Body of pancreas (tissue), 4 donors: ENCODE measurements at regions not wholly inside any gene's neighbourhood (a gene's known extent, or its start where the extent isn't known, plus 50 kb on each side); places are given as distances from the start of the nearest gene placed in this dataset.

Experiments used
- ATAC-seq: fragments of 150-250 bp; one replicate; pipeline ENCODE4 v1.9.1; 2016
- DNase-seq, 4 donors: peaks; one replicate each; pipeline ENCODE4 v3.0.0-alpha.2; 2019
- H3K27ac ChIP-seq, 4 donors: fragments of 200-600 bp; sonication (generic); 1 replicate in 3 of 4; 2 replicates in 1 of 4; pipeline versions ENCODE4 v1.5.1 to v1.6.1; 2016 to 2019; ENCODE audit warnings: mild to moderate bottlenecking in 1 of 4, mixed read lengths in 1 of 4, moderate library complexity in 1 of 4
- H3K27me3 ChIP-seq, 2 donors: fragments of 200-600 bp; sonication (generic); one replicate each; pipeline ENCODE4 v1.6.0; 2016; ENCODE audit warnings: mild to moderate bottlenecking in 1 of 2
- H3K36me3 ChIP-seq, 2 donors: fragments of 200-600 bp; sonication (generic); replicated peaks in 1 of 2; 2 replicates each; pipeline ENCODE4 v1.5.1; 2016; ENCODE audit warnings: low read depth in 2 of 2; ENCODE audit not compliant: insufficient read depth in 1 of 2
- H3K4me1 ChIP-seq: fragments of 200-600 bp; sonication (generic); one replicate; pipeline ENCODE4 v1.6.0; 2016
- H3K4me3 ChIP-seq, 2 donors: fragments of 200-600 bp; sonication (generic); 1 replicate in 1 of 2; 2 replicates in 1 of 2; pipeline ENCODE4 v1.5.1; 2016 to 2019
- H3K9me3 ChIP-seq, 3 donors: fragments of 200-600 bp; sonication (generic); 1 replicate in 2 of 3; 2 replicates in 1 of 3; pipeline ENCODE4 v1.5.1; 2016
- CTCF ChIP-seq, 7 experiments: fragments of 450-650 bp in 4 of 7; fragments of 200-600 bp in 3 of 7; sonication (generic) in 3 of 7; IDR thresholded peaks; one replicate each; pipeline ENCODE4 v1.5.1; 2016 to 2019; ENCODE audit warnings: antibody characterized with exemption in 7 of 7
- POLR2A ChIP-seq, 3 donors: fragments of 450-650 bp; IDR thresholded peaks; one replicate each; pipeline ENCODE4 v1.6.1; 2016; ENCODE audit warnings: antibody characterized with exemption in 3 of 3, mild to moderate bottlenecking in 2 of 3
- WGBS, 2 donors: methylation state at CpG; one replicate each; pipeline ENCODE4 v1.1.5; 2017; 5-methylcytosine and 5-hydroxymethylcytosine counted together
- intact Hi-C: fragments of 100-400 bp; cut with DNase I; formaldehyde crosslinking; loops from one replicate; pipeline ENCODE4 v1.15.1; 2023

GRCh38 chr1:201609661-201610318, 70.9 kb downstream of the NAV1 start:
- H3K27me3 ChIP-seq = no peaks in the 10 kb centered on the region
- WGBS, 2 donors = 87 to 88% methylated on average over 5 of the region's 5 CpGs
- DNase-seq (no peak), ATAC-seq (no peak)
- no peaks in the 10 kb centered on the region for H3K4me1 ChIP-seq
- no peak overlapping the region for H3K4me3 ChIP-seq
- H3K36me3 ChIP-seq = no peaks in the 10 kb centered on the region
- H3K9me3 ChIP-seq = no peaks in the 10 kb centered on the region
- TF ChIP-seq CTCF (IDR thresholded peaks at IDR 0.05) (no peak), POLR2A (IDR thresholded peaks at IDR 0.05) (no peak)
- no peak overlapping the region for H3K27ac ChIP-seq
- intact Hi-C loops = no loop called here

DNA sequence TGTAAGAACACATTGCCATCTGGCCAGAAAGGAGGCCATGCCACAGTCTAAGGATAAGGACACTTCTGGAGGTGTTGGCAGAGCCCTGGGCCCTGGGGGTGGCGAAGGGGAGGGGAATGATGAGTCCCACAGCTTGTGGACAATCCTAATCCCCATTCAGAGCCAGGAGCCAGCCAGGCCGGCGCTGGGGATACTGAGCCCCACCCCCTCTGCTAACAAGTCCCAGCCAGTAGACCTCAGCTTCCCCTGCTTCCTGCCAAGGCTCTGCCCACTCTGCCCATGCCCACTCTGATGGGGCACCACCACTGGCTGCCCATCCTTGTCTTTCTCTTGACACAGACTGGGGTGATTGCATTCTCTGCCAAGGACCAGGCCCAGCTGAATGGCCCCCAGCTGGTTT, 71.9 kb downstream of the NAV1 start:
- Histone ChIP-seq H3K4me3 (no peak overlapping the region), H3K9me3 (no peaks in the 10 kb centered on the region), H3K27me3 (no peaks in the 10 kb centered on the region), H3K4me1 (no peaks in the 10 kb centered on the region), H3K27ac (no peak overlapping the region), H3K36me3 (no peaks in the 10 kb centered on the region)
- intact Hi-C loops = no loop called here
- WGBS, 2 donors = 67 to 100% methylated on average over 1 to 3 of the region's 3 CpGs
- no peak for TF ChIP-seq CTCF (IDR thresholded peaks at IDR 0.05)
- TF ChIP-seq POLR2A (IDR thresholded peaks at IDR 0.05) = no peak
- DNase-seq = no peak
- ATAC-seq = no peak

DNA sequence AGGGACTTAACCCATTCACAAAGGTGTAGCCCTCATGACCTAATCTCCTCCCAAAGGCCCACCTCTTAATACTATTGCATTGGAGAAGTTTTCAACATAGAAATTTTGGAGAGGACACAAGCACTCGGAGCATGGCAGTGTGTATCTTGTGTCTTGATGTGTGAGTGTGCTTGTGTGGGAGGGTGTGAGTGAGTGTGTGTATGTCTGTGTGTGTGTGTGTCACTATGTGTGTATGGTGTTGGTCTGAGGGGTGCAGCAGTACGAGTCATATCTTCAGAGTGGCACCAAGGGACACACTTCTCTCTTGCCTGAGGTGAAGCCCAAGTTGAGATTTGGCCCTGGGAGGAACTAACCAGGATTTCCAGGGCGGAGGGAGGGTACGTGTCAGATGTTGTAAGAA, 73.7 kb downstream of the NAV1 start:
- TF ChIP-seq CTCF (IDR thresholded peaks at IDR 0.05) = no peak
- no peak for TF ChIP-seq POLR2A (IDR thresholded peaks at IDR 0.05)
- intact Hi-C loops = no loop called here
- WGBS, 2 donors = 85 to 91% methylated on average over 4 of the region's 4 CpGs

DNA sequence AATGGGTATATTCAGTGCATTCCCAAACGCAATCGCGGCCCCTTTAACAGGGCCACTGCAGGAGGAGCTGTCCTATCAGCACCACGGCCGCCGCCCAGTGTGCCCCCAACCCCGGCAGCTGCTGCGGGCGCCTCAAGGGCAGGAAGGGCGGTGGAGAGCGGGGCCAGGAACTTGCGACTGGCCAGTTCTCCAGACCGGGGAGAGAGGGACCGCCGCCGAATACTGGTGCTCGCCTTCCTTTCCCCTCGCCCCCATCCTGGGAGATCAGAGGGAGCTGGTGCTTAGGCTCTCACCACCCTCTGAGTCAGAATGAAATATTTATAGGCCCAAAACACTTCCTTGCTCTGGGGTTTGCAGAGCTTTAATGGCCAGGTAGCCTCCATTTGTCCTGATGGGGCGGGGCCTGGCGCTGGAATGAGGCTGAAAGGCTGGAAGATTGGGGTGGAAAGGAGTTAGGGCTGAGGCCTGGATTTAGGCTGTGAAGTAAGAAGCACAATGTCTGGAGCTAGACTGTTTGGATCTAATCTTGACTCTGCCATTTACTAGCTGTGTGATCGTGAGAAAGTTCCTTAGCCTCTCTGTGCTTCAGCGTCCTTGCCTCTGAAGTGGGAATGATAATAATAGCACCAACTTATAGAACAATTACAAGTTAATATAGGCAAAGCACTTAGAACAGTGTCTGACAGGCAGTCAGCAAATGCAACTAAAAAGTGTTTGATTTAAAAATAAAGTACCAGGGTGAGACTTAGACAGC, 75.5 kb downstream of the NAV1 start:
- H3K9me3 ChIP-seq = no peaks in the 10 kb centered on the region
- H3K27me3 ChIP-seq = no peaks in the 10 kb centered on the region
- peak in 2 of 4 donors; percentile 33 to 45 for DNase-seq
- peak; percentile 35 for ATAC-seq
- H3K27ac ChIP-seq = no peak overlapping the region
- TF ChIP-seq POLR2A (IDR thresholded peaks at IDR 0.05) (no peak), CTCF (IDR thresholded peaks at IDR 0.05) (no peak)
- no peaks in the 10 kb centered on the region for H3K36me3 ChIP-seq
- intact Hi-C loops = no loop called here
- WGBS, 2 donors = 22 to 34% methylated on average over 13 to 22 of the region's 22 CpGs
- no peaks in the 10 kb centered on the region for H3K4me1 ChIP-seq
- no peak overlapping the region for H3K4me3 ChIP-seq

More for the DNA sequence above, 73.7 kb downstream of the NAV1 start:
- Histone ChIP-seq H3K4me1 (no peaks in the 10 kb centered on the region), H3K27ac (no peak overlapping the region), H3K36me3 (no peaks in the 10 kb centered on the region), H3K4me3 (no peak overlapping the region), H3K9me3 (no peaks in the 10 kb centered on the region), H3K27me3 (no peaks in the 10 kb centered on the region)
- no peak for DNase-seq
- ATAC-seq = no peak
